ENCODE measurements at regions not wholly inside any gene's neighbourhood (a gene's known extent, or its start where the extent isn't known, plus 50 kb on each side); places are given as distances from the start of the nearest gene placed in this dataset.

- DNase-seq = no peak
Measured at GRCh38 chr10:131724169-131724545, 176.7 kb upstream of the PPP2R2D start.

- DNase-seq = no peak
Measured at GRCh38 chr10:131724891-131725580, 175.8 kb upstream of the PPP2R2D start.

GRCh38 chr10:131725581-131726069 is 175.2 kb upstream of the PPP2R2D start:
- no peak for DNase-seq

- DNase-seq = no peak
Measured at GRCh38 chr10:131726076-131726880, 174.5 kb upstream of the PPP2R2D start.

GRCh38 chr10:131726967-131727366 is 173.8 kb upstream of the PPP2R2D start:
- DNase-seq = no peak

- no peak for DNase-seq
Measured at GRCh38 chr10:131727560-131727959, 173.2 kb upstream of the PPP2R2D start.

- no peak for DNase-seq
Measured at GRCh38 chr10:131728286-131729228, 172.3 kb upstream of the PPP2R2D start.

- DNase-seq = no peak
Measured at GRCh38 chr10:131729361-131729760, 171.4 kb upstream of the PPP2R2D start.

GRCh38 chr10:131729938-131730660 is 170.7 kb upstream of the PPP2R2D start:
- DNase-seq = no peak

- no peak for DNase-seq
Measured at GRCh38 chr10:131730771-131731497, 169.9 kb upstream of the PPP2R2D start.

- no peak for DNase-seq
Measured at GRCh38 chr10:131731780-131732630, 168.8 kb upstream of the PPP2R2D start.

- no peak for DNase-seq
Measured at GRCh38 chr10:131732631-131733127, 168.1 kb upstream of the PPP2R2D start.

GRCh38 chr10:131733596-131733995 is 167.2 kb upstream of the PPP2R2D start:
- no peak for DNase-seq

- DNase-seq = no peak
Measured at GRCh38 chr10:131735577-131735976, 165.2 kb upstream of the PPP2R2D start.

- DNase-seq = no peak
Measured at GRCh38 chr10:131736321-131736980, 164.4 kb upstream of the PPP2R2D start.

GRCh38 chr10:131737543-131738395 is 163.0 kb upstream of the PPP2R2D start:
- DNase-seq = no peak

- no peak for DNase-seq
Measured at GRCh38 chr10:131738396-131738735, 162.4 kb upstream of the PPP2R2D start.

GRCh38 chr10:131739206-131739605 is 161.6 kb upstream of the PPP2R2D start:
- no peak for DNase-seq

- no peak for DNase-seq
Measured at GRCh38 chr10:131742500-131742951, 158.3 kb upstream of the PPP2R2D start.

All from effector CD4-positive, alpha-beta T cell (primary cell).